ENCODE measurements at regions not wholly inside any gene's neighbourhood (a gene's known extent, or its start where the extent isn't known, plus 50 kb on each side); places are given as distances from the start of the nearest gene placed in this dataset.

DNA sequence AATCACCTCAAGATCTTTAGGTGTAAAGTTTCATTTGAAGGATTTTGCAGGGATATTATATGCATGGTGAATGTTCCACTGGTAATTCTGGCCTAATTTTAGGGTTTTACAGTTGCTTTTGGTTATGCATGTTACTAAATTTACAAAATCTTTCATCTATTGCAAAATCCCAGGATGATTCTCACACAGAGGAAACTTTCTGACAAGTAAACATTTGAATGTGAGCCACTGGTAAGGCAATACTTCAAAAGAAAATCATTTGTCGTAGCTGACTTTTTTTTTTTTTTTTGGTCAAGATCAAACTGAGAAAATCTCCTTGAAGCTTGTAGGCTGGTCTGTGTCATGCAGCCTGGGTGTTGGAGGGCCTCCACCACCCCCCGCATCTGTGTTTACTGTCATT lies 141.9 kb upstream of the EXOC2 start:
- TF ChIP-seq EZH2phosphoT487 (IDR thresholded peaks at IDR 0.05; ENCODE audit: low read depth): no peak
- TF ChIP-seq, protein P1, sequence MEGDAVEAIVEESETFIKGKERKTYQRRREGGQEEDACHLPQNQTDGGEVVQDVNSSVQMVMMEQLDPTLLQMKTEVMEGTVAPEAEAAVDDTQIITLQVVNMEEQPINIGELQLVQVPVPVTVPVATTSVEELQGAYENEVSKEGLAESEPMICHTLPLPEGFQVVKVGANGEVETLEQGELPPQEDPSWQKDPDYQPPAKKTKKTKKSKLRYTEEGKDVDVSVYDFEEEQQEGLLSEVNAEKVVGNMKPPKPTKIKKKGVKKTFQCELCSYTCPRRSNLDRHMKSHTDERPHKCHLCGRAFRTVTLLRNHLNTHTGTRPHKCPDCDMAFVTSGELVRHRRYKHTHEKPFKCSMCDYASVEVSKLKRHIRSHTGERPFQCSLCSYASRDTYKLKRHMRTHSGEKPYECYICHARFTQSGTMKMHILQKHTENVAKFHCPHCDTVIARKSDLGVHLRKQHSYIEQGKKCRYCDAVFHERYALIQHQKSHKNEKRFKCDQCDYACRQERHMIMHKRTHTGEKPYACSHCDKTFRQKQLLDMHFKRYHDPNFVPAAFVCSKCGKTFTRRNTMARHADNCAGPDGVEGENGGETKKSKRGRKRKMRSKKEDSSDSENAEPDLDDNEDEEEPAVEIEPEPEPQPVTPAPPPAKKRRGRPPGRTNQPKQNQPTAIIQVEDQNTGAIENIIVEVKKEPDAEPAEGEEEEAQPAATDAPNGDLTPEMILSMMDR (IDR thresholded peaks at IDR 0.05; ENCODE audit: low read depth, low read length): no peak
